ENCODE measurements at regions not wholly inside any gene's neighbourhood (a gene's known extent, or its start where the extent isn't known, plus 50 kb on each side); places are given as distances from the start of the nearest gene placed in this dataset.

DNA sequence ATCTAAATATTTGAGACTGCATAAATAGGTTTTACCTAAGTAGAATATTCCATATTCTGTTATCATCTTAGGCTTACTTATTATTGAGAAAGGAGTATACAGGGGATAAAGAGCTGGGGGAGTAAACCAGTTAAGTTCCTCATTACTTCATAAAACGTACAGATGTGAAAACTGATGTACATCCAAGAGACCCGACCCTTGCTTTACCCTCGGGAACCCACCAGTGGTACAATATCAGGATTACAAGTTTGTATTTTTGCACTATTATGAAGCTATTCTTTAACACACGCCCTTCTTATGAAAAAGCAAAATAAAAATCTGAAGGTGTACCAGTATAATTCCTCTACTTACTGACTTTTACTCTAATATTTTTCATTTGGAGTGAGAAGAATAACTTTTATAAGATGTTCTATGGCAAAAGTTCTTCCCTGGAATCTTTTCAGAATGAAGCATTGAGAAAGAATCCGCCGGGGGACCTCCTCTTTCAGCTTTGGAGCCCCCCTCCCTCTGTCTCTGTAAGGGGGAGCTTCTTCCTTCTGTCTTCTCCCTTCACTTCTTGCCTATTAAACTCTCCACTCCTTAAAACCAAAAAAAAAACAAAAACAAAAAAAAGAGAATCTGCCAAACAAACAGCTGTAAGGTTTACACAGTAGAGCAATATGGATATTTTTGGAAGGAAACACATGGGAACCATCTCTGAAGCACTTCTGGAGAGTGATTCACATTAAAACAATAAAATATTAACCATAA lies 550.0 kb downstream of the TNS3 start:
- TF ChIP-seq, protein P1, sequence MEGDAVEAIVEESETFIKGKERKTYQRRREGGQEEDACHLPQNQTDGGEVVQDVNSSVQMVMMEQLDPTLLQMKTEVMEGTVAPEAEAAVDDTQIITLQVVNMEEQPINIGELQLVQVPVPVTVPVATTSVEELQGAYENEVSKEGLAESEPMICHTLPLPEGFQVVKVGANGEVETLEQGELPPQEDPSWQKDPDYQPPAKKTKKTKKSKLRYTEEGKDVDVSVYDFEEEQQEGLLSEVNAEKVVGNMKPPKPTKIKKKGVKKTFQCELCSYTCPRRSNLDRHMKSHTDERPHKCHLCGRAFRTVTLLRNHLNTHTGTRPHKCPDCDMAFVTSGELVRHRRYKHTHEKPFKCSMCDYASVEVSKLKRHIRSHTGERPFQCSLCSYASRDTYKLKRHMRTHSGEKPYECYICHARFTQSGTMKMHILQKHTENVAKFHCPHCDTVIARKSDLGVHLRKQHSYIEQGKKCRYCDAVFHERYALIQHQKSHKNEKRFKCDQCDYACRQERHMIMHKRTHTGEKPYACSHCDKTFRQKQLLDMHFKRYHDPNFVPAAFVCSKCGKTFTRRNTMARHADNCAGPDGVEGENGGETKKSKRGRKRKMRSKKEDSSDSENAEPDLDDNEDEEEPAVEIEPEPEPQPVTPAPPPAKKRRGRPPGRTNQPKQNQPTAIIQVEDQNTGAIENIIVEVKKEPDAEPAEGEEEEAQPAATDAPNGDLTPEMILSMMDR (IDR thresholded peaks at IDR 0.05 in 2 of 3, conservative IDR thresholded peaks at IDR 0.05 in 1 of 3; ENCODE audit: control insufficient read depth in 2 of 3, extremely low read depth in 1 of 3, insufficient read depth in 1 of 3, low read depth in 3 of 3, low read length in 3 of 3) = no peak
- TF ChIP-seq, protein P2, sequence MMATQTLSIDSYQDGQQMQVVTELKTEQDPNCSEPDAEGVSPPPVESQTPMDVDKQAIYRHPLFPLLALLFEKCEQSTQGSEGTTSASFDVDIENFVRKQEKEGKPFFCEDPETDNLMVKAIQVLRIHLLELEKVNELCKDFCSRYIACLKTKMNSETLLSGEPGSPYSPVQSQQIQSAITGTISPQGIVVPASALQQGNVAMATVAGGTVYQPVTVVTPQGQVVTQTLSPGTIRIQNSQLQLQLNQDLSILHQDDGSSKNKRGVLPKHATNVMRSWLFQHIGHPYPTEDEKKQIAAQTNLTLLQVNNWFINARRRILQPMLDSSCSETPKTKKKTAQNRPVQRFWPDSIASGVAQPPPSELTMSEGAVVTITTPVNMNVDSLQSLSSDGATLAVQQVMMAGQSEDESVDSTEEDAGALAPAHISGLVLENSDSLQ (IDR thresholded peaks at IDR 0.05) = no peak
- no peak for TF ChIP-seq DPF2 (IDR thresholded peaks at IDR 0.05)
